ENCODE measurements at regions not wholly inside any gene's neighbourhood (a gene's known extent, or its start where the extent isn't known, plus 50 kb on each side); places are given as distances from the start of the nearest gene placed in this dataset.

DNA sequence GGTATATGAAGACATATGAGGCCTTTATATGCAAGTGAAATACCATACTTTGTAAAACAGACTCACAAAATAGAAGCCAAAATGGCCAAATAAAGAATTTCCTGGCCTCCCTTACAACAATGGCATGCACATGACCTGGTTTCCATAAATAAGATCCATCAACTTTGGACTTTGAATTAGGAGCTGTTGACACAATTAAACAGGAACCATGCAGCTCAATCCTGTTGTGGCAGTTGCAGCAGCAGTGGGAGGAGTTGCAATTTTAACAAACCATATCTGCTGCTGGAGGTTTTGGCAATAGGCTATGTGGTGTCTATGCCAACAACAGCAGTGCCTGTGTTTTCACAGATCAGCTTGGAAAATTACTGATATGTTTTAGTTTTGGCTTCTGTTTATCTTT is 818.6 kb downstream of the FAM181B start:
- ChIA-PET CTCF (no interaction called here), POLR2A (no interaction called here)
- no peak for DNase-seq (ENCODE audit: low read depth)
- TF ChIP-seq, protein P1, sequence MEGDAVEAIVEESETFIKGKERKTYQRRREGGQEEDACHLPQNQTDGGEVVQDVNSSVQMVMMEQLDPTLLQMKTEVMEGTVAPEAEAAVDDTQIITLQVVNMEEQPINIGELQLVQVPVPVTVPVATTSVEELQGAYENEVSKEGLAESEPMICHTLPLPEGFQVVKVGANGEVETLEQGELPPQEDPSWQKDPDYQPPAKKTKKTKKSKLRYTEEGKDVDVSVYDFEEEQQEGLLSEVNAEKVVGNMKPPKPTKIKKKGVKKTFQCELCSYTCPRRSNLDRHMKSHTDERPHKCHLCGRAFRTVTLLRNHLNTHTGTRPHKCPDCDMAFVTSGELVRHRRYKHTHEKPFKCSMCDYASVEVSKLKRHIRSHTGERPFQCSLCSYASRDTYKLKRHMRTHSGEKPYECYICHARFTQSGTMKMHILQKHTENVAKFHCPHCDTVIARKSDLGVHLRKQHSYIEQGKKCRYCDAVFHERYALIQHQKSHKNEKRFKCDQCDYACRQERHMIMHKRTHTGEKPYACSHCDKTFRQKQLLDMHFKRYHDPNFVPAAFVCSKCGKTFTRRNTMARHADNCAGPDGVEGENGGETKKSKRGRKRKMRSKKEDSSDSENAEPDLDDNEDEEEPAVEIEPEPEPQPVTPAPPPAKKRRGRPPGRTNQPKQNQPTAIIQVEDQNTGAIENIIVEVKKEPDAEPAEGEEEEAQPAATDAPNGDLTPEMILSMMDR (IDR thresholded peaks at IDR 0.05; ENCODE audit: insufficient read depth, low read depth, low read length): no peak
- no peak overlapping the region for H3K4me3 ChIP-seq (ENCODE audit: low read depth, low read length)
- no peaks in the 10 kb centered on the region for H3K27me3 ChIP-seq (ENCODE audit: control insufficient read depth, insufficient read depth, low read length)
- no peaks in the 10 kb centered on the region for H3K36me3 ChIP-seq (ENCODE audit: control insufficient read depth, insufficient read depth, low read length)

DNA sequence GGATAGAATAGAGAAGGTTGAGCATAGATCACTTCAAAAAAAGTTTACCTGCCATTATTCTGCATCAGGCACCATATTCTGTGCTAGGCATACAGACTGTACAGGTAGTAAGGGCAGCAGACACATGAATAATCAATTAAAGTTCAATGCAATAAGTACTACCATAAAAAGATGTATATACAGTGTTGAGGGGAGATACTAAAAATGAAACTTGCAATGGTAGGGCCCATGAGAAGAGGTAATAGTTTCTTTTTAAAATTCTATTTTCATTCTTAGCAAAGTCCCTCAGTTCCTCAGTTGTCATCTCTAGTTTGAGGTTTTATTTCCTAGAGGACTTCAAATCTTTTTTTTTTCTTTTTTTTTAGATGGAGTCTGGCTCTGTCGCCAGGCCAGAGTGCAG is 819.9 kb downstream of the FAM181B start:
- Histone ChIP-seq H3K27me3 (ENCODE audit: control insufficient read depth, insufficient read depth, low read length) (no peaks in the 10 kb centered on the region), H3K4me3 (ENCODE audit: low read depth, low read length) (no peak overlapping the region), H3K36me3 (ENCODE audit: control insufficient read depth, insufficient read depth, low read length) (no peaks in the 10 kb centered on the region)
- DNase-seq (ENCODE audit: low read depth): no peak
- TF ChIP-seq, protein P1 (IDR thresholded peaks at IDR 0.05; ENCODE audit: insufficient read depth, low read depth, low read length): no peak
- POLR2A ChIA-PET: no interaction called here
- CTCF ChIA-PET: no interaction called here

- H3K4me3 ChIP-seq (ENCODE audit: low read depth, low read length): no peak overlapping the region
- H3K27me3 ChIP-seq (ENCODE audit: control insufficient read depth, insufficient read depth, low read length): no peaks in the 10 kb centered on the region
- CTCF ChIA-PET: no interaction called here
- TF ChIP-seq, protein P1 (IDR thresholded peaks at IDR 0.05; ENCODE audit: insufficient read depth, low read depth, low read length): no peak
- H3K36me3 ChIP-seq (ENCODE audit: control insufficient read depth, insufficient read depth, low read length): no peaks in the 10 kb centered on the region
- POLR2A ChIA-PET: no interaction called here
- no peak for DNase-seq (ENCODE audit: low read depth)
Observed at GRCh38 chr11:81907996-81908395, 825.7 kb downstream of the FAM181B start.

DNA sequence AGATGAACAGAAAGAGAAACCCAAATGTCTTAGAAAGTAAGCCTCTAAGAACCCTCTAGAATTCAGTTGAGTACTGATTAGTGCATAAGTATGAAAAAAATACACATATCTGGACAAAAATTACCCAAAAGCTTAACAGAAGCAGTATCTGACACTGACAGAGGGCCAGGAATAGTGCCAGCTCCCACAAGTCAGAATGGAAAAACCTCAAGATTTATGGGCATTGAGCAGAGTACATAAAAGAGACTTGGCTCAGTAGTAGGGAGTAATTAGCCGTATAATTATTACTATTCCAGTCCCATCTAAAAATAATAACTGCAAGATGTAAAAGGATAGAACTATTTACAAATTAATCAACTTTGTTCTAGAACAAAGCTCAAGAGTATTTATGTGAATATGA is 834.5 kb downstream of the FAM181B start:
- DNase-seq (ENCODE audit: low read depth): no peak
- TF ChIP-seq, protein P1 (IDR thresholded peaks at IDR 0.05; ENCODE audit: insufficient read depth, low read depth, low read length): no peak
- CTCF ChIA-PET: no interaction called here
- Histone ChIP-seq H3K4me3 (ENCODE audit: low read depth, low read length) (no peak overlapping the region), H3K36me3 (ENCODE audit: control insufficient read depth, insufficient read depth, low read length) (no peaks in the 10 kb centered on the region), H3K27me3 (ENCODE audit: control insufficient read depth, insufficient read depth, low read length) (no peaks in the 10 kb centered on the region)
- POLR2A ChIA-PET: no interaction called here

DNA sequence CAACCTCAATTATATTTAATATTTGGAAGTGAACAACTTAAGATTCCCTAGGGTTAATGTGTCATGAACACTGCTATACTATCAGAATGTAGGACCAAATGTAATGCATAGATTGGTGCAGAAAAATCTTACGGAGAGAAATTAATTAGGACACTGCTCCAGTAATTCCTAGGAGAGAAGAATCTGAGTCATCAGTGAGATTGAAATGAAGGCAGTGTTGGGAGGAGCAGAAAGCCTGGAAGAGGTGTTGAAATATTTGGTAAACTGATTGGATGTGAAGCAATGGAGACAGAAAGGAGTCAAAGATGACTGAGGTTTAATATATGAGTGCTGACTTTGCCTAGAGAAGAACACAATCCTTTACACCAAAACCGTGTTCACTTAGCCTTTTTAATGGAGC is 836.0 kb downstream of the FAM181B start:
- TF ChIP-seq, protein P1 (IDR thresholded peaks at IDR 0.05; ENCODE audit: insufficient read depth, low read depth, low read length): no peak
- Histone ChIP-seq H3K27me3 (ENCODE audit: control insufficient read depth, insufficient read depth, low read length) (no peaks in the 10 kb centered on the region), H3K36me3 (ENCODE audit: control insufficient read depth, insufficient read depth, low read length) (no peaks in the 10 kb centered on the region), H3K4me3 (ENCODE audit: low read depth, low read length) (no peak overlapping the region)
- CTCF ChIA-PET: no interaction called here
- no peak for DNase-seq (ENCODE audit: low read depth)
- POLR2A ChIA-PET: no interaction called here
